HG03064 (cell line): ENCODE measurements at regions not wholly inside any gene's neighbourhood (a gene's known extent, or its start where the extent isn't known, plus 50 kb on each side); places are given as distances from the start of the nearest gene placed in this dataset.

ENCODE experiments used
- ATAC-seq: cut with Tn5 transposase; IDR thresholded peaks from one replicate; pipeline ENCODE4 v1.9.1; 2021; ENCODE audit warnings: low read depth; ENCODE audit not compliant: unreplicated experiment

DNA sequence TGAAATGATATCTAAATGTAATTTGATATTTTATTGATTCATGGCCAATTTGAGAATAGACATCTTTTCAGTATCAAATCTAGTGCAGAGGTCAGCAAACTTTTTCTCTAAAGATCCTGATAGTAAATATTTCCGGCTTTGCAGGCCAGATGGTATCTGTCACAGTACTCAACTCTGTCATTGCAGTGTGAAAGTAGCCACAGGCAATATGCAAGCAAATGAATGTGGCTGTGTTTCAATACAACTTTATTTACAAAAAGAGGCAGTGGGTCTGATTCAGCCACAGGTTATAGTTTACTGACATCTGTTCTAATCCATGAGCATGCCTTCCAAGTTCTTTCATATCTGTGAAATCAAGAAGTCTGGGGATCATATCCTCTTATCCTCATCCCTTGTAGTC, 221.2 kb downstream of the PRDM2 start:
- ATAC-seq, result no peak

DNA sequence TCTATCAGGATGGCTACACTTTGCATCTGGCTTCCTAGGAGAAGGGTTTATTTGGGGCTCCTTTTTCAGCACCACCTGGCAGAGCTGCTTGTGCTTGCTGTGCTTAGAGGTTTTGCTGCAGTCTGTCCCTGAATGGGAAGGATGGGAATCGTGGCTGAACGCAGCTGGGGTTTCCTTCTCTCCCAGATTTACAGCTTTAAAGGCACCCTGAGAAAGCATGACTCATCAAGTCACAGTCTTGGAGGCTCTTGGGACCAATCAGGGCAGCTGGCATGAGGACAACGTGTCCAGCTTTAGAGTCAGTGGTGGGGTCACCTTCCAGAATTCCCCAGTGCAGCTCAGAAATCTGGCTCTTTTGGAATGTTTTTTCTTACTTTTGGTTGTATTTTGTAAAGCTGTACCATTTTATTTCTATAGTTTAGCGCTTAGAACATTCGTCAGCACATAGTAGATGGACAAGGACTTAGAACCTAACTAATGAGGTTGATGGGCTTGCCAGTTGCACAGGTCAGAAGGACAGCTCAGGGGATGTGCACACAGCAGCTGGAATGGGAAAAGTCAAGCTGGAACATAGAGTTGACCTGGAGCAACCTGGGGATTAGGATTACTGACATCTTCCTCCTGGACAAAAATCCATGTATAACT, 222.6 kb downstream of the PRDM2 start:
- no peak for ATAC-seq

DNA sequence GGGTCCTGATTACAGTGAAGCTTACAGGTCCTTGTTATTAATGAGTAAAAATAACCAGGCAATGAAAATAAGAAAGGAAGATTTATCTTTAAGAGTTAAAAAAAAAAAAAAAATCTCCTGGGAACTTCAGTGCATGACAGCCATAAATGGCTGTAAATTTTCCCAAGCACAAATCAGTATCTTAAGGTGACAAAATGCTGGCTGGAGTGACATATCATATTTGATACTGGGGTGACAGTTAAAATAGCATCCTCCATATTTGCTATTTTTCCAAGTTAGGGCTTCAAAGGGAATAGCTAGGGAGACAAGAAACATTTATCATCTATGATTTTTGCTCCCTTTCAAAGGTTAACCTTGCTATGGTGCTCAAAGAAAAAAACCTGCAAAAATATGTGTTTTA, 226.6 kb downstream of the PRDM2 start:
- no peak for ATAC-seq

DNA sequence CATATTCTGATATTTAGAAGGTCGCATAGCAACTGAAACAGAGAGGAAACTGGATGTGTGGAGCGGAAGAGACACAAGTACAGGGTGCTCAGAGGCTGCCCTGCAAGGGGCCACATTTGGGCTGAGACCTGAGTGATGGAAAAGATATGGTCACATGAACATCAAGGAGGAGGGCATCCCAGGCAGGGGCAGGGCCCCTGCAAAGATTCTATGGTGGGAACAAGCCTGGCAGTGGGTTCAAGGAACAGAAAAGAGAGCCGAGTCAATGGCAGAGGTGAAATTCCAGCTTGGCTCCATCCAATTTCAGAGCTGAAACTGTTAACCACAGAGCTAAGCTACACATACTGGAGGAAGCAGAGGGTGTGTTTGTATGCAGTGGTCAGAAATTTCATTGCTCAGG, 227.7 kb downstream of the PRDM2 start:
- no peak for ATAC-seq

DNA sequence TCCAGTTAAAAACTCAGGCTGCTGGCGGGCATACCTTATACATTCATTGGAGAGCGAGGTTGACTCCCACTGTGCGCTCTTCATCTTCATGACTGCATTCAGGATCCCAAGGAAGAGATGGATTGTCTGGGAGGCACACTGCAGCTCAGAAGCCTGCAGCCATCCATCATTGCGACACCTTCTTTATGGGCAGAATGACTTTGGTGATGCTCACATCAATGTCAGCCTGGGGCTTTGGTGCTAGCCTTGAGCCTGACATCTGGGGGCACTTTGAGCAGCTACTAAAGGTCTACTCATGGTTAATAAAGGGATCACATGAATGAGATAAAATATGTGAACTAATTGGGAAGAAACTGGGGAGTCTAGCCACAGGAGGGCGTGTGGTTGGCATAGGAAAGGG, 229.3 kb downstream of the PRDM2 start:
- ATAC-seq, result no peak

DNA sequence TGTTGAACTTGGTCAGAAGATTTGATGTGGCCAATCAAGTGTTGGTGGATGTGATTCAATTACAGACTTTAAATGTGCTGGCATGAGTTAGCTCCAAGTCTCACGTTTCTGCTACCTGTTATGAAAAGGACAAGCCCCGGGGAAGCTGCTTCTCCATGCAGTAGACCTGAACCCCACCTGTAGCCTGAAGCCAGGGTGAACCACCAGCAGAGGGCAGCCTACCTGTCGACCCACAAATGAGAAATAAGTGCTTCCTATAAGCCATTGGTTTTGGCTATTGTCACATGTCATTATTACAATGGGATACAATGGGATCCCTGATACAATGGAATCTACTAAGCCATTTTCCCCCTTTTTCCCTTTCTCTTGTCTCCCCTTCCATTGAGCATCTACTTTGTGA, 230.2 kb downstream of the PRDM2 start:
- ATAC-seq, result no peak

DNA sequence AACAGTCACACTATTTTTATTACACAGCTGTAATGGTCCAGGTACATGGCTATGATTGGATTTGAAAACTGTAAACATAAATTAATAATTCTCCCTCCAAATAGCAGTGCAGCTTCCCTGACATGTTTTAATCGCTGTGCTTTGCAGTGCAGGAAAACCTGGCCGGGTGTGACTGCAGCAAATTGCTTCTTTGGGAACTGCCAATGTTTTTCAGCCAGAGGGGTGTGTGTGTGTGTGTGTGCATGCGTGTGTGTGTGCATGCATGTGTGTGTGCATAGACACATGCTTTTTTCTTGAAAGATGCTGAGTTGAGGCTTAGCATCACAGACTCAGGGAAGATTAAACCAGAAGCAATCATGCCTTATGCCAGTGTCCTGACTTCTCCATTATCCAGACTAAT, 231.2 kb downstream of the PRDM2 start:
- no peak for ATAC-seq

DNA sequence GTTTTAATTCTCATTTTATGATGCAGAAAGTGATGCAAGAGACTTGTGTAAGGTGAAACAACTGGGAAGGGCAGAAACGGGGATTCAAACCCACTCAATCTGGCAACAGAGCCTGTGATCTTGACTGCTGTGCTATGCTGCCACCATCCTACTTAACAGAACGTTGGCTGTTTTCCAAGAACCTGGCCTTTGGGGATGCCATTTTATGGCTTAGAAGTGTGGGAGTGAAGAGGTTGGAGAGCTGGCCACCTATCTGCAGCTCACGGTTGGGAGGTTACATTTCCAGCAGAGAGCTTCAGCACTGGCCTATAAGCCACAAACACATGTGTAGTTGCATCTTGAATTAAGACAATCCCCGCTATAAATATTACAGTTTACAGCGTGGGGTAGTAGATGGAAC, 235.3 kb downstream of the PRDM2 start:
- no peak for ATAC-seq

DNA sequence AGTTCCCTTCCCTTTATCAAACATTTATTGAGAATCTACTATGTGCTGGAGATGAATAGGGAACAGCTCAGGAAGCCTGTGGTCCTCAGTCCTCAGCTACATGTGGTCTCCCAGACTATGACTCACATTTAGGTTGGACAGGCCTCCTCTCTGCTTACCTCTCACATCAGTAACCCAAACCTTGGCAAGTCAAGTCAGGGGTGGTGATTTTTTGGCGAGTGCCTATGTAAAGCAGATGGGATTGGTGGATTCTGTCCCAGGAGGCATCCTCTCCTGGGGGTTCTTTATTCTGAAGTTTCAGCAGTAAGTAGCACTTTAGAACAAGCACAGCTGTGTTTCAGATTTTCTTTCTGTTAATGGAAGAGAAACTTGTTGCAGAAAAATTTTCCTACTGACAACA, 241.3 kb downstream of the PRDM2 start:
- ATAC-seq, result no peak

DNA sequence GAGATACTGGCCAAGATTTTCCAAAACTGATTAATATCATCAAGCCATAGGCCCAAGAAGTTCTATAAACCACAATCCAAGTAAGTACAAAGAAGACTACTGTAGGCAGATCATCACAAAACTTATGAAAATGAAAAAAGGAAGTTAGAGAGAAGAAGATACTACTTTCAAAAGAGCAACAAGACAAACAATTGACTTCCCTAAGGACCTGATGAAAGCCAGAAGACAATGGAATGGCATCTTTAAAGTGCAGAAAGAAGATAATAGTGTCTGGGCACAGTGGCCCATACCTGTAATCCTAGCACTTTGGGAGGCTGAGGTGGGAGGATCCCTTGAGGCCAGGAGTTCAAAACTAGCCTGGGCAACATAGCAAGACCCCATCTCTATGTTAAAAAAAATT, 243.1 kb downstream of the PRDM2 start:
- ATAC-seq, result no peak

DNA sequence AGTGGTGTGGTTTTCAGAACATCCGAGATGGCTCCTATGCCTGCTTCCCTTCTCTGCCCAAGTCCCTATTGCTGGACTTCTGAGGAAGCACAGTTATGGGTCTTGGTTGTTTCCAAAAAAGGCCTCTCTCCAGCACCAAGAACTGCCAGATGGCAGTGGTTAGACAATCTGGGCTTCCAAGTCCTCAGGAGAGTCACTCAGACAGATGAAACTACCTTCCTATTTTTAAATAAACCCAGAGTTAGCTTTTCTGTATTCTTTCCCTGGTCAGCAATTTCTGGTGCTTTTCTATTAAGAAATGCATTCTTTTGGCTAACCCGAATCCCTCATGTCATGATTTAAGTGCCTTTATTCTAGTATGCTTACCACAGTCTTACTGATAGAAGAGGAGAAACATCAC, 245.9 kb downstream of the PRDM2 start:
- no peak for ATAC-seq

DNA sequence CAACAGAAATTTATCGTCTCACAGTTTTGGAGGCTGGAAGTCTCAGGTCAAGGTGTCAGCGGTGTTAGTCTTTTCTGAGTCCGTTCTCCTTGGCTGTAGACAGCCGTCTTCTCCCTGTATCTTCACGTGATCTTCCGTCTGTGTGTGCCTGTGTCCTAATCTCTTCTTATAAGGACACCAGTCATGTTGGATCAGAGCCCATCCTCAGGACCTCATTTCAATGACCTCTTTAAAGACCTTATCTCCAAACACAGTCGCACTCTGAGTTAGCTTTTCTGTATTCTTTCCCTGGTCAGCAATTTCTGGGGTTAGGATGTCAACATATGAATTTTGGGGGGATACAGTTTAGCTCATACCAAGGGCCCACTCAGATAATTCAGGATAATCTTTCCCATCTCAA, 247.7 kb downstream of the PRDM2 start:
- ATAC-seq, result no peak

DNA sequence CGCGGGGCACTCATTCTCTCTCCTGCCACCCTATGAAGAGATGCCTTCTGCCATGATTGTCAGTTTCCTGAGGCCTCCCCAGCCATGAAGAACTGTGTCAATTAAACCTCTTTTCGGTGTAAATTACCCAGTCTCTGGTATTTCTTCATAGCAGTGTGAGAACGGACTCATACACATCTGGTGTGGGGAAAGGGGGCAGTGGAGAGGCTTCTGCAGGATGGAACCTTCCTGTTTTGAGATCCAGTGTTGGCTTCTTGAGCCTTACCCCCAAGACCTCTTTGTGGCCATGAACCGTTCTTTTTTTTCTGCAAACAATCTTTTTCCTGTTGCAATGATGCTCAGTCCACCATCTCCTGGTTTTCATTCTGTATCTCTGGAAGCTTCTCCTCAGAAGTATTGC, 248.4 kb downstream of the PRDM2 start:
- no peak for ATAC-seq

DNA sequence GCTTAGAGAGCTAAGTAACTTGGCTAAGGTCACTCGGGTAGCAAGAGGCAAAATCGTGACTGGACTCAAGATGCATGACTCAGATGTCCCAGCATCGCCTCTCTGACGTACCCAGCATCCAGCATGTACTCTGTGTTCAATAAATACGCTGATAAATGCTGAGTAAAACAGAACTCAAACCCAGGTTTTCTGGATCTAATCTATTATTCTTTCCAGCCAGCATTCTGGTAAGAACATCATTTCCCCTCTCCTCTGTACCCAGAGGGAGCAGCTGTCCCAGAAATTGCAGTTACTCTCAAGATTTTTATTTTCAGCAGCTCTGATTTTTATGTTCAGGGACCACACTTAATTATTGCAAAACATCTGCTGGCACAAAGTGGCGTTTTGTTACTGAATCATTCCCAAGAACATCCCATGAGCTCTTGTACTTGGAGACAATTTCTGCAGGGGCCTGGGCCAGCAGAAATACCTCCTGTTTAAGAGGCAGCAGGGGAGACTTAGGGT, 249.0 kb downstream of the PRDM2 start:
- ATAC-seq, result no peak

DNA sequence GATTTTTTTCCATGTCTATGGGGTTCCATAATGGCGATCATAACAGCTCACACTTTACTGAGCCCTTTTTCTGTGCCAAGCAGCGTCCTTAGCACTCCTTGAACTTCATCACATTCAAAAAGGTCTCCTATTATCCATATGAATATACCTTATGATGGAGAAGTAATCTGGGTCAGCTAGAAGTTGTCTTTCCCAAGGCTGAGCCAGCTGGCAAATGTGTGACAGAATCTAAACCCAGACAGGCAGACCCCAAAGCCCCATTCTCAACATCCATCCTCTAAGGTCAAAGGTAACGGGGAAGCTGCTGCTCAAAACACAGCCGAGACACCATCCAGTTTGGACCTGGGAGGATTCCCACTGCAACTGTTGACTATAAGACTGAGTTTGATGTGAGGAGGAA, 249.6 kb downstream of the PRDM2 start:
- no peak for ATAC-seq

DNA sequence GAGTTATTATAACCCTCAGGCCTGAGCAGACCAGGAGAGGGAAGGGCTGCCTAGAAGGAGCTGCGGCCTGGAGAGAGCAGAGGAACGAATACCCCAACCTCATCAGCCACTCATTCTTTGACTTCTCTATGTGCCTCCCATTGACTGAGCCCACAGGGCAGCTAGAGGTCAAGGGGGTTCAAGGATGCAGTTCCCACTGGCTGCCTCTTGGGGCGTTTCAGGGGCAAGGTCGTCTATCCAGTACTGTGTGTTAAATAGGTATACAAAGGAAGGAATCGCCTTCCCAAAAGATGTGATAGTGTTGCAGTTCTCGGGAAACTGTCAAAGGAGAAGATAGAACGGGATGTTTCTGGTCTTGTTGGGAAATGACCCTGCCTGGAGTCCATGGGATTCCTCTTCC, 250.6 kb downstream of the PRDM2 start:
- ATAC-seq, result no peak

DNA sequence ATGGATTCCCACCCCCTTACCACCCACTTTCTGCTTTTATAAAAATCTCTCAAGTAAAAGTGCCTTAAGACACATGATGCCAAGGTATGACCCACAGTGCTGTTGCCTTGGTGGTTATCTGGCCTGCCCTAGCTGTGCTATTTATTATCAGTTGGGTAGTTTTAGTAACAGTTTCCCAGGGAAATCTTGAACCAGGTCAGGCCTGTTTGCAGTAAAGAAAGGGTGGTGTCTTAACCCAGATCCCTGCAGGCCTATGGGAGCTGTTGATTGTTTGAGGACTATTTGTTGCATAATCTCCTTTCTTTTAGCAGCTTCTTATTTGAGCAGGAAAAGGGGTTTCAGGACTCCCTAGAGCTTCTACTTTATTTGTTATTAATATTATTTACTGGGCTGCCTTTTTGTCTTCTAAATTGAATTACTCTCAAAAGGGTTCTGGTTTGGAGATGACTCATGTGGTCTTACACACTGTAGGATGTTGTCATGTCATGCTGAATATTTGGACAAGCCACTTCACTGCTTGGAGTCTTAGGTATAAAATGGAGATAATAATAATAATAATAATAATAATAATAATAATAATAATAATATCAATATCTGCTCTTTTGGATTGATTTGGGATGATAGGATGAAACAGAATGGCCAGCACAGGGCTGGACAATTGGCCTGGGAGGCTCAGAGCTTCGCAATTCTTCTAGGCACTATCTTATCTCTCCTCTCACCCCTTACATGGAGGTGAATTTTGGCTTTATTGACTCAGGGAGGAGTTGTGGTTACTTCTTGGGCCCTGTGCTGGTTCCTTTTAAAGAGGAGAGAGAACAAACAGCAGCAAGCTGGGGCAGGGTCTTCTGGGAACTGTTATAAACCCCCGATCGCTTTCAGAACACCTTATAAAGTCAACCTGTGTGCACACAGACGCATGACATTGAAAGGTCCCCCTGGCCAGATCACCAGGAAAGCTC, 252.1 kb downstream of the PRDM2 start:
- ATAC-seq, result no peak

DNA sequence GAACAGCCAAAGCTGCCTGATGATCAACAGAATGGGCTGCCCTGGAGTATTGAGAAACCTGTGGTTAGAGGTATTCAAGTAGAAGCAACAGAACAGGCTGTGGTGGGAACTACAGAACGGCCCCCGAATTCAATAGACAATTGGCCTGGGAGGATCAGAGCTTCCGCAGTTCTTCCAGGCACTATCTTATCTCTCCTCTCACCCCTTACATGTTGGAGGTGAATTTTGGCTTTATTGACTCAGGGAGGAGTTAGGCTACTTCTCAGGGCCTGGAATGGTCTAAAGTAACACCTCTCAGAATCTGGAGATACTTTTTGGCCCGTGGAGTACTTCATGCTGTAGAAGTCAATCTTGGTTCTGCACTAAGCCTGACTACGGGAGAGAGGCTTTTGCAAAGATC, 253.0 kb downstream of the PRDM2 start:
- ATAC-seq, result no peak

DNA sequence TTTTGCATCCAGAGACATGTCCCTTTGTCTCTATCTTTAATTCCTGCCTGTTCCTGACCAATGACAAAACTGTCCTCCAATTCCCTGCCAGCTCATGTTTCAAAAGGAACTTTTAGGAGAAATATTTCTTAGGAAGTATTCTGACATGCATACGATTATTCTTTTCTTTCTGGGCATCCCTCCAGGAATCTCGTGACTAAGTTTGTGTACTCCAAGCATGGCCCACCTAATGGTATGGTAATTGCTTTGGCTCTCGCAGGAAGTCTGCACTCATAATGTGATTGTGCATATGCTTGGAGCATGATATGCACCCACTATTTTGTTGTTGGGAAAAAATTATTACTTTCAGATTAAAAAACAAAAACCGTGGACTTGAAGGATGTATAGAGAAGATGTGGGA, 256.4 kb downstream of the PRDM2 start:
- ATAC-seq, result no peak

DNA sequence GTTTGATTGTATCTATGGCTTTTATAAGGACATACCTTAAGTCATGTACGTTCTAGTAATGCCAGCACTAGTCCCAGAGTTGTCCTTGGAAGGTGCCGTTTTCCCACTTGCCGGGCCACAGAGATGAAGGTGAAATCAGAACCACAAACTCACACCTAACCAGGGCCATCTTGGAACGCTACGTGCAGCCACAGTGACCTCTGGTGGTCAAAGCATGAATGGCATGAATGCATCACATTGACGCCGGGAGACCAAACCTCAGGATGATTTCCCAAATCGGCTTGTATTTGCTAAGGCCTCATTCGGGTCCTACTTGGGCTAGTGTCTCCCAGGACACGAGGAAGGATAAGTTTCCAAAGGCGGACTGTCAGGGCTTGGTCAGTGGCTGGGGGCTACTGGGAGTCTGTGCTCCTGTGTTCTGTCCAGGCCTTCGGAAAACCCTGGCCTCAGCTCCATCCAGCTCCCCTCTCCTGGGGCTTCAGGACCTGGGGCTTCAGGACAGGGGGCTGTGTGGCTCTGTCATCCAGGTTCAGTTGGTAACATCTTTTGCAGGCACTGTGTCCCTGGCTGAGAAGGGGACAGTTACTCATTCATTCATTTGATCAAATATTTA, 260.5 kb downstream of the PRDM2 start:
- ATAC-seq, result no peak

DNA sequence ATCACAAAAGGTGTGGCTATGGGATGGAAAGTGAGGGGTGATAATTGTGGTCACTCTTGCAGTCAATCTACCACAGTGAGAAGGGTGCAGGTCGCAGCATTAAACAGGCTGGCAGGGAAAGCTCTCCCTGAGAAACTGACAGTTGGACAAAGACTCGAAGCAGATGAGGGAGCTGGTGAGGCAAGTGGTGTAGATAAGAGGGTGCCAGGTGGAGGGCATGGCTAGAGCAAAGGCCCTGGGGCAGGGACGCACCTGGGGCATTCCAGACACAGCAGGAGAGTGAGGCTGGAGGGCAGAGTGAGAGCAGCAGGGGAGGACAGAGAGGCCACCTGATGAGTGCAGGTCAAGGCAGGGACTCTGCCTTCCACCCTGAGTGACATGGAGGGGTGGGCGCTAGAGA, 264.8 kb downstream of the PRDM2 start:
- no peak for ATAC-seq
